ENCODE measurements at regions not wholly inside any gene's neighbourhood (a gene's known extent, or its start where the extent isn't known, plus 50 kb on each side); places are given as distances from the start of the nearest gene placed in this dataset.

DNA sequence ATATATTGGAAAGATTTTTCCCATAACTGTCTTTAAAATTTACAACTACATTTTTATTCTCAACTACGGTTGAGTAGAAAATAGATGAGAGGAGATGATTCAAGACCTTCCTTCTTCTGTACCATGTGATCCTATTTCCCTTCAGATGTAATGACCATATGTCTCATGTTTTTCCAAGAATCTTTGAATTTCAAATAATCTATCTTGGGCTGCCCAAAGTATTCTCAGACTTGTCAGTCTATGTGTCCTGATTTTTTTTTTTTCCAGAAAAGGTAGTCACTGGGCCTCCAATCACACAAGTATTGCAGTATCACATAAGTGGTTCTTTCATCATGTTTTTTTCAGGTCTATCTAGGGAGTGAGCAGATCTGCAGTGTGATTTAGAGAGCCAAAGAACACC lies 392.4 kb downstream of the RFC3 start (continued):
- TF ChIP-seq, protein P1, sequence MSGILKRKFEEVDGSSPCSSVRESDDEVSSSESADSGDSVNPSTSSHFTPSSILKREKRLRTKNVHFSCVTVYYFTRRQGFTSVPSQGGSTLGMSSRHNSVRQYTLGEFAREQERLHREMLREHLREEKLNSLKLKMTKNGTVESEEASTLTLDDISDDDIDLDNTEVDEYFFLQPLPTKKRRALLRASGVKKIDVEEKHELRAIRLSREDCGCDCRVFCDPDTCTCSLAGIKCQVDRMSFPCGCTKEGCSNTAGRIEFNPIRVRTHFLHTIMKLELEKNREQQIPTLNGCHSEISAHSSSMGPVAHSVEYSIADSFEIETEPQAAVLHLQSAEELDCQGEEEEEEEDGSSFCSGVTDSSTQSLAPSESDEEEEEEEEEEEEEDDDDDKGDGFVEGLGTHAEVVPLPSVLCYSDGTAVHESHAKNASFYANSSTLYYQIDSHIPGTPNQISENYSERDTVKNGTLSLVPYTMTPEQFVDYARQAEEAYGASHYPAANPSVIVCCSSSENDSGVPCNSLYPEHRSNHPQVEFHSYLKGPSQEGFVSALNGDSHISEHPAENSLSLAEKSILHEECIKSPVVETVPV (CRISPR knock-in tag; IDR thresholded peaks at IDR 0.05): no peak
- no peak for TF ChIP-seq CSDC2 (CRISPR knock-in tag; IDR thresholded peaks at IDR 0.05)

- TF ChIP-seq ZFP30 (CRISPR knock-in tag; IDR thresholded peaks at IDR 0.05) (no peak), CSDC2 (CRISPR knock-in tag; IDR thresholded peaks at IDR 0.05) (no peak), ZFP3 (CRISPR knock-in tag; IDR thresholded peaks at IDR 0.05) (no peak), SNAI2 (CRISPR knock-in tag; IDR thresholded peaks at IDR 0.05) (no peak), RARB (CRISPR knock-in tag; IDR thresholded peaks at IDR 0.05) (no peak), TCF4 (CRISPR knock-in tag; IDR thresholded peaks at IDR 0.05; ENCODE audit: borderline replicate concordance) (no peak)
- TF ChIP-seq, protein P1 (CRISPR knock-in tag; IDR thresholded peaks at IDR 0.05): no peak
- TF ChIP-seq, protein P2, sequence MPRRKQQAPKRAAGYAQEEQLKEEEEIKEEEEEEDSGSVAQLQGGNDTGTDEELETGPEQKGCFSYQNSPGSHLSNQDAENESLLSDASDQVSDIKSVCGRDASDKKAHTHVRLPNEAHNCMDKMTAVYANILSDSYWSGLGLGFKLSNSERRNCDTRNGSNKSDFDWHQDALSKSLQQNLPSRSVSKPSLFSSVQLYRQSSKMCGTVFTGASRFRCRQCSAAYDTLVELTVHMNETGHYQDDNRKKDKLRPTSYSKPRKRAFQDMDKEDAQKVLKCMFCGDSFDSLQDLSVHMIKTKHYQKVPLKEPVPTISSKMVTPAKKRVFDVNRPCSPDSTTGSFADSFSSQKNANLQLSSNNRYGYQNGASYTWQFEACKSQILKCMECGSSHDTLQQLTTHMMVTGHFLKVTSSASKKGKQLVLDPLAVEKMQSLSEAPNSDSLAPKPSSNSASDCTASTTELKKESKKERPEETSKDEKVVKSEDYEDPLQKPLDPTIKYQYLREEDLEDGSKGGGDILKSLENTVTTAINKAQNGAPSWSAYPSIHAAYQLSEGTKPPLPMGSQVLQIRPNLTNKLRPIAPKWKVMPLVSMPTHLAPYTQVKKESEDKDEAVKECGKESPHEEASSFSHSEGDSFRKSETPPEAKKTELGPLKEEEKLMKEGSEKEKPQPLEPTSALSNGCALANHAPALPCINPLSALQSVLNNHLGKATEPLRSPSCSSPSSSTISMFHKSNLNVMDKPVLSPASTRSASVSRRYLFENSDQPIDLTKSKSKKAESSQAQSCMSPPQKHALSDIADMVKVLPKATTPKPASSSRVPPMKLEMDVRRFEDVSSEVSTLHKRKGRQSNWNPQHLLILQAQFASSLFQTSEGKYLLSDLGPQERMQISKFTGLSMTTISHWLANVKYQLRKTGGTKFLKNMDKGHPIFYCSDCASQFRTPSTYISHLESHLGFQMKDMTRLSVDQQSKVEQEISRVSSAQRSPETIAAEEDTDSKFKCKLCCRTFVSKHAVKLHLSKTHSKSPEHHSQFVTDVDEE (CRISPR knock-in tag; IDR thresholded peaks at IDR 0.05): no peak
- ATAC-seq: no peak
These were observed 396.7 kb downstream of the RFC3 start for GRCh38 chr13:34214686-34215085.

- TF ChIP-seq ZFP3 (CRISPR knock-in tag; IDR thresholded peaks at IDR 0.05) (no peak), PPARA (CRISPR knock-in tag; IDR thresholded peaks at IDR 0.05; ENCODE audit: borderline replicate concordance) (no peak), OSR1 (CRISPR knock-in tag; IDR thresholded peaks at IDR 0.05) (no peak), GLIS3 (CRISPR knock-in tag; IDR thresholded peaks at IDR 0.05) (no peak), ZNF565 (CRISPR knock-in tag; conservative IDR thresholded peaks at IDR 0.05; ENCODE audit: low read depth) (no peak), BACH2 (CRISPR knock-in tag; IDR thresholded peaks at IDR 0.05; ENCODE audit: borderline replicate concordance) (no peak), SNAI2 (CRISPR knock-in tag; IDR thresholded peaks at IDR 0.05) (no peak), TCF4 (CRISPR knock-in tag; IDR thresholded peaks at IDR 0.05; ENCODE audit: borderline replicate concordance) (no peak), ZFP30 (CRISPR knock-in tag; IDR thresholded peaks at IDR 0.05) (no peak), ARNTL (CRISPR knock-in tag; IDR thresholded peaks at IDR 0.05; ENCODE audit: borderline replicate concordance, low read depth) (no peak), RARB (CRISPR knock-in tag; IDR thresholded peaks at IDR 0.05) (no peak), ZC3H10 (CRISPR knock-in tag; IDR thresholded peaks at IDR 0.05) (no peak), TOX (CRISPR knock-in tag; IDR thresholded peaks at IDR 0.05; ENCODE audit: borderline replicate concordance) (no peak), CSDC2 (CRISPR knock-in tag; IDR thresholded peaks at IDR 0.05) (no peak), ZNF70 (CRISPR knock-in tag; IDR thresholded peaks at IDR 0.05) (no peak)
- TF ChIP-seq, protein P2 (CRISPR knock-in tag; IDR thresholded peaks at IDR 0.05): no peak
- TF ChIP-seq, protein P3, sequence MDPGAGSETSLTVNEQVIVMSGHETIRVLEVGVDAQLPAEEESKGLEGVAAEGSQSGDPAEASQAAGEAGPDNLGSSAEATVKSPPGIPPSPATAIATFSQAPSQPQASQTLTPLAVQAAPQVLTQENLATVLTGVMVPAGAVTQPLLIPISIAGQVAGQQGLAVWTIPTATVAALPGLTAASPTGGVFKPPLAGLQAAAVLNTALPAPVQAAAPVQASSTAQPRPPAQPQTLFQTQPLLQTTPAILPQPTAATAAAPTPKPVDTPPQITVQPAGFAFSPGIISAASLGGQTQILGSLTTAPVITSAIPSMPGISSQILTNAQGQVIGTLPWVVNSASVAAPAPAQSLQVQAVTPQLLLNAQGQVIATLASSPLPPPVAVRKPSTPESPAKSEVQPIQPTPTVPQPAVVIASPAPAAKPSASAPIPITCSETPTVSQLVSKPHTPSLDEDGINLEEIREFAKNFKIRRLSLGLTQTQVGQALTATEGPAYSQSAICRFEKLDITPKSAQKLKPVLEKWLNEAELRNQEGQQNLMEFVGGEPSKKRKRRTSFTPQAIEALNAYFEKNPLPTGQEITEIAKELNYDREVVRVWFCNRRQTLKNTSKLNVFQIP (CRISPR knock-in tag; IDR thresholded peaks at IDR 0.05; ENCODE audit: borderline replicate concordance, low read depth): no peak
- TF ChIP-seq, protein P4, sequence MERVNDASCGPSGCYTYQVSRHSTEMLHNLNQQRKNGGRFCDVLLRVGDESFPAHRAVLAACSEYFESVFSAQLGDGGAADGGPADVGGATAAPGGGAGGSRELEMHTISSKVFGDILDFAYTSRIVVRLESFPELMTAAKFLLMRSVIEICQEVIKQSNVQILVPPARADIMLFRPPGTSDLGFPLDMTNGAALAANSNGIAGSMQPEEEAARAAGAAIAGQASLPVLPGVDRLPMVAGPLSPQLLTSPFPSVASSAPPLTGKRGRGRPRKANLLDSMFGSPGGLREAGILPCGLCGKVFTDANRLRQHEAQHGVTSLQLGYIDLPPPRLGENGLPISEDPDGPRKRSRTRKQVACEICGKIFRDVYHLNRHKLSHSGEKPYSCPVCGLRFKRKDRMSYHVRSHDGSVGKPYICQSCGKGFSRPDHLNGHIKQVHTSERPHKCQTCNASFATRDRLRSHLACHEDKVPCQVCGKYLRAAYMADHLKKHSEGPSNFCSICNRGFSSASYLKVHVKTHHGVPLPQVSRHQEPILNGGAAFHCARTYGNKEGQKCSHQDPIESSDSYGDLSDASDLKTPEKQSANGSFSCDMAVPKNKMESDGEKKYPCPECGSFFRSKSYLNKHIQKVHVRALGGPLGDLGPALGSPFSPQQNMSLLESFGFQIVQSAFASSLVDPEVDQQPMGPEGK (CRISPR knock-in tag; IDR thresholded peaks at IDR 0.05; ENCODE audit: borderline replicate concordance): no peak
- TF ChIP-seq, protein P5, sequence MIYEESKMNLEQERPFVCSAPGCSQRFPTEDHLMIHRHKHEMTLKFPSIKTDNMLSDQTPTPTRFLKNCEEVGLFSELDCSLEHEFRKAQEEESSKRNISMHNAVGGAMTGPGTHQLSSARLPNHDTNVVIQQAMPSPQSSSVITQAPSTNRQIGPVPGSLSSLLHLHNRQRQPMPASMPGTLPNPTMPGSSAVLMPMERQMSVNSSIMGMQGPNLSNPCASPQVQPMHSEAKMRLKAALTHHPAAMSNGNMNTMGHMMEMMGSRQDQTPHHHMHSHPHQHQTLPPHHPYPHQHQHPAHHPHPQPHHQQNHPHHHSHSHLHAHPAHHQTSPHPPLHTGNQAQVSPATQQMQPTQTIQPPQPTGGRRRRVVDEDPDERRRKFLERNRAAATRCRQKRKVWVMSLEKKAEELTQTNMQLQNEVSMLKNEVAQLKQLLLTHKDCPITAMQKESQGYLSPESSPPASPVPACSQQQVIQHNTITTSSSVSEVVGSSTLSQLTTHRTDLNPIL (CRISPR knock-in tag; IDR thresholded peaks at IDR 0.05; ENCODE audit: low read depth): no peak
- TF ChIP-seq, protein P1 (CRISPR knock-in tag; IDR thresholded peaks at IDR 0.05): no peak
- ATAC-seq: no peak
These were observed 398.3 kb downstream of the RFC3 start for GRCh38 chr13:34216256-34216655.

Data from SK-N-SH treated with all-trans-retinoic acid at 6 μM for 48 hours (cell line).